BJ (cell line): ENCODE measurements at regions not wholly inside any gene's neighbourhood (a gene's known extent, or its start where the extent isn't known, plus 50 kb on each side); places are given as distances from the start of the nearest gene placed in this dataset.

ENCODE experiments used
- CTCF ChIA-PET: fragments of 350-600 bp; formaldehyde crosslinking; extraction: SDS; loops from one replicate; lab custom pipeline; 2021; ENCODE audit warnings: antibody characterized with exemption, inconsistent platforms; lab: Yijun Ruan, JAX
- POLR2A ChIA-PET: fragments of 300-600 bp; sonication (Branson Sonifier 250); formaldehyde crosslinking; extraction: SDS; loops from one replicate; lab custom pipeline; 2021; ENCODE audit warnings: antibody characterized with exemption; lab: Charles Lee
- DNase-seq: peaks from one replicate; pipeline ENCODE4 v3.0.0-alpha.2; 2011; ENCODE audit warnings: low read depth
- H3K27me3 ChIP-seq: 2 replicates; pipeline ENCODE4 v1.6.0; 2011; ENCODE audit warnings: low read length; ENCODE audit not compliant: control insufficient read depth, insufficient read depth
- H3K36me3 ChIP-seq: 2 replicates; pipeline ENCODE4 v1.5.1; 2011; ENCODE audit warnings: low read length; ENCODE audit not compliant: control insufficient read depth, insufficient read depth
- H3K4me3 ChIP-seq: 2 replicates; pipeline ENCODE4 v1.5.1; 2011; ENCODE audit warnings: low read depth, mild to moderate bottlenecking, control low read depth, low read length
- CTCF ChIP-seq: IDR thresholded peaks from 2 replicates; pipeline ENCODE4 v1.5.1; 2011; ENCODE audit warnings: low read depth, mild to moderate bottlenecking, control low read depth, inconsistent platforms, low read length, moderate library complexity; ENCODE audit not compliant: insufficient read depth

- ChIA-PET CTCF (interaction anchor here (0.7 to 1.5 kb wide), 2 partner anchors 11 to 1966 kb away, joined by 3 to 5 read pairs; no protein-coding TSS in a partner anchor), POLR2A (no interaction called here)
- DNase-seq, result no peak
- no peak overlapping the region for H3K4me3 ChIP-seq
- no peak for TF ChIP-seq CTCF
- H3K36me3 ChIP-seq, result no peaks in the 10 kb centered on the region
- H3K27me3 ChIP-seq, result no peaks in the 10 kb centered on the region
These were observed 266.0 kb upstream of the ADAMTS16 start for GRCh38 chr5:4874097-4874496.

- TF ChIP-seq CTCF, result no peak
- Histone ChIP-seq H3K36me3 (no peaks in the 10 kb centered on the region), H3K4me3 (no peak overlapping the region), H3K27me3 (no peaks in the 10 kb centered on the region)
- DNase-seq, result no peak
- ChIA-PET POLR2A (no interaction called here), CTCF (interaction anchor here (1.3 to 2.4 kb wide), 2 partner anchors 8 to 543 kb away, joined by 4 to 14 read pairs; no protein-coding TSS in a partner anchor)
These were observed 264.2 kb upstream of the ADAMTS16 start for GRCh38 chr5:4875942-4876341.

- CTCF ChIA-PET, result interaction anchor here (1.3 to 2.4 kb wide), 2 partner anchors 9 to 542 kb away, joined by 4 to 14 read pairs; no protein-coding TSS in a partner anchor
- H3K36me3 ChIP-seq, result no peaks in the 10 kb centered on the region
These were observed 263.3 kb upstream of the ADAMTS16 start for GRCh38 chr5:4876804-4877203.

GRCh38 chr5:4877579-4877978, 262.6 kb upstream of the ADAMTS16 start:
- DNase-seq, result no peak
- H3K36me3 ChIP-seq, result no peaks in the 10 kb centered on the region
- CTCF ChIA-PET, result interaction anchor here (1.3 to 5.3 kb wide), 2 partner anchors 10 to 542 kb away, joined by 6 to 76 read pairs; partner anchors contain the start of gene ICE1
- H3K4me3 ChIP-seq, result no peak overlapping the region
- H3K27me3 ChIP-seq, result no peaks in the 10 kb centered on the region
- POLR2A ChIA-PET, result no interaction called here
- TF ChIP-seq CTCF, result no peak

More at GRCh38 chr5:4876804-4877203, 263.3 kb upstream of the ADAMTS16 start:
- no peak for TF ChIP-seq CTCF
- no peak for DNase-seq
- Histone ChIP-seq H3K4me3 (no peak overlapping the region), H3K27me3 (no peaks in the 10 kb centered on the region)
- POLR2A ChIA-PET, result no interaction called here

- ChIA-PET POLR2A (no interaction called here), CTCF (interaction anchor here (0.7 to 5.3 kb wide), 17 partner anchors 8 to 545 kb away, joined by 3 to 76 read pairs (median 6); partner anchors contain the start of gene ICE1)
- no peak for DNase-seq
- no peaks in the 10 kb centered on the region for H3K36me3 ChIP-seq
- no peaks in the 10 kb centered on the region for H3K27me3 ChIP-seq
- no peak overlapping the region for H3K4me3 ChIP-seq
- no peak for TF ChIP-seq CTCF
These were observed 261.1 kb upstream of the ADAMTS16 start for GRCh38 chr5:4879075-4879474.
